ENCODE measurements at regions not wholly inside any gene's neighbourhood (a gene's known extent, or its start where the extent isn't known, plus 50 kb on each side); places are given as distances from the start of the nearest gene placed in this dataset.

- Histone ChIP-seq H3K4me1 (ENCODE audit: insufficient read depth, low read length) (no peaks in the 10 kb centered on the region), H4K20me1 (ENCODE audit: control insufficient read depth, insufficient read depth, insufficient read length) (no peaks in the 10 kb centered on the region), H3K56ac (ENCODE audit: insufficient read length, low read depth, low read length) (no peak overlapping the region), H4K5ac (ENCODE audit: insufficient read length, low read depth, low read length) (no peak overlapping the region), H3K27me3 (ENCODE audit: insufficient read depth, low read length) (no peaks in the 10 kb centered on the region), H2BK120ac (ENCODE audit: low read depth, low read length, poor library complexity, severe bottlenecking) (no peak overlapping the region), H4K8ac (replicated peaks; ENCODE audit: insufficient read length, low read depth, low read length) (no peak overlapping the region), H3K4ac (ENCODE audit: low read depth, low read length) (no peak overlapping the region), H3K9ac (ENCODE audit: extremely low read depth, insufficient read length, low read length) (no peak overlapping the region), H3T11ph (ENCODE audit: low read length) (no peak overlapping the region), H3K79me1 (ENCODE audit: insufficient read depth, low read depth, low read length, poor library complexity, severe bottlenecking) (no peaks in the 10 kb centered on the region), H3K23ac (ENCODE audit: insufficient read length, low read depth, low read length) (no peak overlapping the region), H3K14ac (ENCODE audit: insufficient read depth, low read length) (no peak overlapping the region), H2BK12ac (ENCODE audit: insufficient read length, low read depth, low read length) (no peak overlapping the region), H3K4me2 (ENCODE audit: insufficient read depth, insufficient read length, low read length) (no peak overlapping the region), H3K27ac (ENCODE audit: insufficient read length, low read depth, low read length) (no peak overlapping the region), H2AK5ac (ENCODE audit: insufficient read length, low read length) (no peak overlapping the region), H2BK20ac (ENCODE audit: low read depth, low read length, poor library complexity, severe bottlenecking) (no peak overlapping the region), H4K91ac (ENCODE audit: insufficient read length, low read depth, low read length) (no peak overlapping the region), H2AFZ (ENCODE audit: low read length) (no peak overlapping the region), H3K18ac (ENCODE audit: insufficient read length, low read depth, low read length) (no peak overlapping the region), H3K23me2 (ENCODE audit: insufficient read length, low read depth, low read length, poor library complexity, severe bottlenecking) (no peaks in the 10 kb centered on the region), H2BK5ac (ENCODE audit: insufficient read length, low read length) (no peak overlapping the region), H2BK15ac (ENCODE audit: low read depth, low read length) (no peak overlapping the region), H3K79me2 (ENCODE audit: insufficient read depth, low read length) (no peaks in the 10 kb centered on the region), H3K9me3 (ENCODE audit: control insufficient read depth, low read depth, low read length) (no peaks in the 10 kb centered on the region)
- H3K36me3 Mint-ChIP-seq (ENCODE audit: insufficient read depth in 1 of 3, low read depth in 3 of 3): no peaks in the 10 kb centered on the region; a peak in 1 of 7 replicates
- H3K27ac Mint-ChIP-seq: no peak overlapping the region
- WGBS (ENCODE audit: extremely low coverage, insufficient read length, low lambda C conversion rate): no CpG with 5 or more reads among the region's 3 CpGs
- DNase-seq: no peak
- peaks cover 7% of the 10 kb centered on the region in 2 experiments for H3K4me1 Mint-ChIP-seq
- no peaks in the 10 kb centered on the region for H3K27me3 Mint-ChIP-seq (ENCODE audit: low read depth)
- H3K9me3 Mint-ChIP-seq: no peaks in the 10 kb centered on the region
- TF ChIP-seq, protein P1, sequence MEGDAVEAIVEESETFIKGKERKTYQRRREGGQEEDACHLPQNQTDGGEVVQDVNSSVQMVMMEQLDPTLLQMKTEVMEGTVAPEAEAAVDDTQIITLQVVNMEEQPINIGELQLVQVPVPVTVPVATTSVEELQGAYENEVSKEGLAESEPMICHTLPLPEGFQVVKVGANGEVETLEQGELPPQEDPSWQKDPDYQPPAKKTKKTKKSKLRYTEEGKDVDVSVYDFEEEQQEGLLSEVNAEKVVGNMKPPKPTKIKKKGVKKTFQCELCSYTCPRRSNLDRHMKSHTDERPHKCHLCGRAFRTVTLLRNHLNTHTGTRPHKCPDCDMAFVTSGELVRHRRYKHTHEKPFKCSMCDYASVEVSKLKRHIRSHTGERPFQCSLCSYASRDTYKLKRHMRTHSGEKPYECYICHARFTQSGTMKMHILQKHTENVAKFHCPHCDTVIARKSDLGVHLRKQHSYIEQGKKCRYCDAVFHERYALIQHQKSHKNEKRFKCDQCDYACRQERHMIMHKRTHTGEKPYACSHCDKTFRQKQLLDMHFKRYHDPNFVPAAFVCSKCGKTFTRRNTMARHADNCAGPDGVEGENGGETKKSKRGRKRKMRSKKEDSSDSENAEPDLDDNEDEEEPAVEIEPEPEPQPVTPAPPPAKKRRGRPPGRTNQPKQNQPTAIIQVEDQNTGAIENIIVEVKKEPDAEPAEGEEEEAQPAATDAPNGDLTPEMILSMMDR (conservative IDR thresholded peaks at IDR 0.05): no peak
- H3K4me3 Mint-ChIP-seq: no peak overlapping the region
Measured at GRCh38 chr3:164416491-164417222, 661.6 kb downstream of the SI start.
